H1 (cell line): ENCODE measurements at regions not wholly inside any gene's neighbourhood (a gene's known extent, or its start where the extent isn't known, plus 50 kb on each side); places are given as distances from the start of the nearest gene placed in this dataset.

Experiments used
- CTBP2 ChIP-seq: IDR thresholded peaks from 2 replicates; pipeline ENCODE4 v1.7.0; 2011; ENCODE audit warnings: borderline replicate concordance, mild to moderate bottlenecking, moderate library complexity, mixed read lengths, low read length; ENCODE audit not compliant: insufficient read depth, insufficient read length
- NANOG ChIP-seq: IDR thresholded peaks from 2 replicates; pipeline ENCODE4 v1.6.1; 2011; ENCODE audit warnings: low read length, low read depth, mild to moderate bottlenecking, inconsistent platforms; ENCODE audit not compliant: insufficient read depth, poor library complexity, severe bottlenecking
- SUZ12 ChIP-seq: fragments of 200-600 bp; sonication (generic); IDR thresholded peaks from 2 replicates; pipeline ENCODE4 v1.6.1; 2012; ENCODE audit warnings: mild to moderate bottlenecking, inconsistent platforms, low read length, moderate library complexity, mixed read lengths
- TEAD4 ChIP-seq: IDR thresholded peaks from 2 replicates; pipeline ENCODE4 v1.6.1; 2012; ENCODE audit warnings: low read depth, low read length, inconsistent platforms, mixed read lengths
- USF2 ChIP-seq: IDR thresholded peaks from 2 replicates; pipeline ENCODE4 v1.6.1; 2011; ENCODE audit warnings: low read length, improper control_type of control experiment
- YY1 ChIP-seq: IDR thresholded peaks from 2 replicates; pipeline ENCODE4 v1.6.1; 2011; ENCODE audit warnings: low read depth, mild to moderate bottlenecking, low read length

GRCh38 chr11:128234143-128234542, 353.2 kb downstream of the ETS1 start (continued):
- TF ChIP-seq USF2, result no peak
- TF ChIP-seq NANOG, result no peak
- TF ChIP-seq CTBP2, result no peak
- TF ChIP-seq TEAD4, result no peak
- no peak for TF ChIP-seq YY1
- no peak for TF ChIP-seq SUZ12
